Thyroid gland (tissue), 4 donors: ENCODE measurements at regions not wholly inside any gene's neighbourhood (a gene's known extent, or its start where the extent isn't known, plus 50 kb on each side); places are given as distances from the start of the nearest gene placed in this dataset.

Source experiments
- DNase-seq, 2 donors: peaks; one replicate each; pipeline ENCODE4 v3.0.0-alpha.2; 2019
- H3K27ac ChIP-seq, 3 donors: fragments of 200-600 bp; sonication (generic); 1 replicate in 2 of 3; 2 replicates in 1 of 3; pipeline ENCODE4 v1.5.1; 2016 to 2019; ENCODE audit warnings: mild to moderate bottlenecking in 1 of 3, moderate library complexity in 1 of 3
- H3K27me3 ChIP-seq: fragments of 200-600 bp; sonication (generic); one replicate; pipeline ENCODE4 v1.5.1; 2019
- H3K36me3 ChIP-seq, 2 donors: fragments of 200-600 bp; sonication (generic); one replicate each; pipeline ENCODE4 v1.5.1; 2016 to 2019
- H3K4me1 ChIP-seq, 2 donors: fragments of 200-600 bp; sonication (generic); one replicate each; pipeline ENCODE4 v1.5.1; 2017 to 2019
- H3K4me3 ChIP-seq, 3 donors: fragments of 200-600 bp; sonication (generic); replicated peaks in 1 of 3; 1 replicate in 2 of 3; 2 replicates in 1 of 3; pipeline ENCODE4 v1.5.1; 2016; ENCODE audit warnings: mild to moderate bottlenecking in 1 of 3
- H3K9me3 ChIP-seq: fragments of 200-600 bp; sonication (generic); one replicate; pipeline ENCODE4 v1.5.1; 2017
- CTCF ChIP-seq, 6 experiments: fragments of 200-600 bp in 3 of 6; fragments of 450-650 bp in 3 of 6; sonication (generic) in 3 of 6; IDR thresholded peaks; one replicate each; pipeline ENCODE4 v1.5.1; 2016 to 2019; ENCODE audit warnings: antibody characterized with exemption in 6 of 6, mild to moderate bottlenecking in 2 of 6, inconsistent platforms in 1 of 6, moderate library complexity in 1 of 6
- POLR2A ChIP-seq, 2 donors: fragments of 450-650 bp; IDR thresholded peaks; one replicate each; pipeline ENCODE4 v1.6.1; 2017; ENCODE audit warnings: antibody characterized with exemption in 2 of 2, mild to moderate bottlenecking in 2 of 2, moderate library complexity in 1 of 2
- WGBS, 2 donors: methylation state at CpG; one replicate each; pipeline ENCODE4 v1.1.5; 2017; 5-methylcytosine and 5-hydroxymethylcytosine counted together
- intact Hi-C: fragments of 100-400 bp; cut with DNase I; formaldehyde crosslinking; loops from one replicate; pipeline ENCODE4 v1.15.1; 2023

GRCh38 chr18:27627927-27628326 is 442.8 kb upstream of the CHST9 start:
- intact Hi-C loops: no loop called here
- Histone ChIP-seq H3K27ac (no peak overlapping the region), H3K4me1 (no peaks in the 10 kb centered on the region), H3K9me3 (no peaks in the 10 kb centered on the region), H3K27me3 (no peaks in the 10 kb centered on the region), H3K4me3 (no peak overlapping the region), H3K36me3 (no peaks in the 10 kb centered on the region)
- no peak for DNase-seq
- TF ChIP-seq CTCF (IDR thresholded peaks at IDR 0.05): no peak
- no peak for TF ChIP-seq POLR2A (IDR thresholded peaks at IDR 0.05)
- WGBS, 2 donors: 67 to 81% methylated on average over 4 of the region's 4 CpGs

GRCh38 chr18:27621236-27621890 is 436.3 kb upstream of the CHST9 start:
- no peaks in the 10 kb centered on the region for H3K9me3 ChIP-seq
- H3K36me3 ChIP-seq: no peaks in the 10 kb centered on the region
- intact Hi-C loops: no loop called here
- no peak overlapping the region for H3K27ac ChIP-seq
- no peaks in the 10 kb centered on the region for H3K27me3 ChIP-seq
- H3K4me3 ChIP-seq: no peak overlapping the region
- no peaks in the 10 kb centered on the region for H3K4me1 ChIP-seq
- DNase-seq: no peak
- 44 to 51% methylated on average over 2 of the region's 2 CpGs for WGBS, 2 donors
- no peak for TF ChIP-seq POLR2A (IDR thresholded peaks at IDR 0.05)
- no peak for TF ChIP-seq CTCF (IDR thresholded peaks at IDR 0.05)

GRCh38 chr18:27619906-27620305 is 434.8 kb upstream of the CHST9 start:
- WGBS, 2 donors: 93 to 97% methylated on average over 4 of the region's 4 CpGs
- no peaks in the 10 kb centered on the region for H3K27me3 ChIP-seq
- H3K4me1 ChIP-seq: no peaks in the 10 kb centered on the region
- H3K36me3 ChIP-seq: no peaks in the 10 kb centered on the region
- TF ChIP-seq POLR2A (IDR thresholded peaks at IDR 0.05) (no peak), CTCF (IDR thresholded peaks at IDR 0.05) (no peak)
- no peak overlapping the region for H3K27ac ChIP-seq
- DNase-seq: no peak
- H3K9me3 ChIP-seq: no peaks in the 10 kb centered on the region
- intact Hi-C loops: no loop called here
- no peak overlapping the region for H3K4me3 ChIP-seq

GRCh38 chr18:27619090-27619772 is 434.1 kb upstream of the CHST9 start:
- Histone ChIP-seq H3K27ac (no peak overlapping the region), H3K9me3 (no peaks in the 10 kb centered on the region), H3K36me3 (no peaks in the 10 kb centered on the region), H3K27me3 (no peaks in the 10 kb centered on the region), H3K4me3 (no peak overlapping the region), H3K4me1 (no peaks in the 10 kb centered on the region)
- no peak for TF ChIP-seq POLR2A (IDR thresholded peaks at IDR 0.05)
- TF ChIP-seq CTCF (IDR thresholded peaks at IDR 0.05): no peak
- intact Hi-C loops: no loop called here
- WGBS, 2 donors: 86 to 90% methylated on average over 6 of the region's 6 CpGs
- no peak for DNase-seq

- DNase-seq: no peak
- no peak overlapping the region for H3K4me3 ChIP-seq
- intact Hi-C loops: no loop called here
- H3K36me3 ChIP-seq: no peaks in the 10 kb centered on the region
- H3K27ac ChIP-seq: no peak overlapping the region
- no peaks in the 10 kb centered on the region for H3K4me1 ChIP-seq
- H3K9me3 ChIP-seq: no peaks in the 10 kb centered on the region
- WGBS, 2 donors: 83 to 84% methylated on average over 4 of the region's 4 CpGs
- H3K27me3 ChIP-seq: no peaks in the 10 kb centered on the region
- no peak for TF ChIP-seq POLR2A (IDR thresholded peaks at IDR 0.05)
- no peak for TF ChIP-seq CTCF (IDR thresholded peaks at IDR 0.05)
These were observed 431.2 kb upstream of the CHST9 start for GRCh38 chr18:27616324-27616723.
